GM23248 (cell line): ENCODE measurements at regions not wholly inside any gene's neighbourhood (a gene's known extent, or its start where the extent isn't known, plus 50 kb on each side); places are given as distances from the start of the nearest gene placed in this dataset.

Source experiments
- EZH2 ChIP-seq: fragments of 200-600 bp; sonication (generic); IDR thresholded peaks from 2 replicates; pipeline ENCODE4 v1.6.1; 2018; ENCODE audit warnings: antibody characterized with exemption, mild to moderate bottlenecking; ENCODE audit not compliant: insufficient read depth, poor library complexity, severe bottlenecking
- EZH2phosphoT487 ChIP-seq: fragments of 200-600 bp; sonication (generic); IDR thresholded peaks from 2 replicates; pipeline ENCODE4 v1.6.1; 2018; ENCODE audit warnings: antibody characterized with exemption, moderate library complexity, mild to moderate bottlenecking, low read depth; ENCODE audit not compliant: insufficient read depth

DNA sequence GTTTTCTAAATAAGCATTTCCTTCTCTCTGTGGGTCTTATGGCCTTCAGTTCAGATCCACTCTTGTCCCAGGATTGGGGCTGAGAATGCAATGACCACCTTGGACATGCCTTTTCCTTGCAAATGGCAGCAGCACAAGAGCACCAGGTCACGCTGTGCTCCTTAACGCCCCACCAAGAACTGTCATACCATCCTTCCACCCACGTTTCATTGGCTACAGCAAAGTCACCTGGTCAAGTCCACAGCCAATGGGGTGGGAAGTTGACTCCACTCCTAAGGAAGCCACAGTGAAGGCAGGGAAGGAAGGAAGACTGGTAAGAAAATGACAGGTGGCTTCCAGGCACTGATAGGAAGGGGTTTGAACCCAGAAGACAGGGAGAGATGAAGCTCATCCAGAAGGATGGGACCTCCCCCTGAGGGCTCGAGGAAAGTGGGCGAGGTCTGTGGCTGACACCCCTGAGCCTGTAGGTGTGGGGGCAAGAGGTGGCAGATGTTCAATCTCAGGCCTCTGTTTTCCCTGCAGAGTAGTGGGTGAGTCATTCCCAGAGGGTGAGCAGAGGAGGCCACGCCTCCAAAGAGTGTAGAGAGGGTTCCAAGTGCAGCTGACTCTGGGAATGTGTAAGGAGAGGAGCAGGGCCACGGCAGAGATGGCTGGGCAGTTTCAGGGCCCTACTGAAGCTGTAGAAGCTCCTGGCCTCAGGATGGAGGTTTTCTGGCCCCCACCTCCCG lies 113.5 kb upstream of the VRK1 start:
- TF ChIP-seq EZH2 (no peak), EZH2phosphoT487 (no peak)
